ENCODE measurements at regions not wholly inside any gene's neighbourhood (a gene's known extent, or its start where the extent isn't known, plus 50 kb on each side); places are given as distances from the start of the nearest gene placed in this dataset.
A peak's percentile ranks its signal among the peaks of the same experiment; 100 is the strongest.

DNA sequence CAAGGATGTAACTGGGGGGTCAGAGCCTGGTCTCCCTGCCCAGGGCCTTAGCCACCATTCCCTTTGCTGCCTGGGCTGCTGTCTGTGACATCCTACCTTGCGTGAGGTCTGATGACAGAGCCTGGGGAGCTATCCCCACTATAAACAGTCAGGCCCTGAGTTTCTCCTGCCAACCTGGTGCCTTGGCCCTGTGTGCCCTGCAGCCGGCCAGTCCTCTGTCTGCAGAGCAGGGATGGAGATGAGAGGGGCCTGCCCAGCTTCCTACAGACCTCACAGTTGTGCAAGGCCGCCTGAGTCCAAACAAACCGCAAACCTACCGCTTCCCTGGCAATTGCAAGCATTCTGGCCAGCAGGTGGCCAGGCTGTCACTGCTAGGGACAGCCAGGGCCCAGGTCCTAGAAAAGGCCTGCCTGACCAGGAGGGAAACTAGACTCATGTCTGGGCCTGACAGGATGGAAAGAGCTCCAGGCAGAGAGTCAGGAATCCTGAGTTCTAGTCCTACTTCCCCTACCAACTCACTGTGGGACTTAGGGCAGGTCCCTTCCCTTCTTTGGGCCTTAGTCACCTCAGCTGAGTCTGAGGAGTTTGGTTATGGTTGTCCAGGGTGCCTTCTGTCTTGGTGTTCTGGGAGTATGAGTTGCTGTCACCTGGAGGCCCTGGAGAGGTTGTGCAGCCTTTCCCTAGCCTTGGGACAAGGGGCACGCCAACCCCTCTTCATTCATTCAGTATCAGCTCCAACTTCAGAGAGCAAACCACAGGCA, 86.2 kb downstream of the VEGFA start (continued):
- peak; percentile 99 for TF ChIP-seq CTCF (CRISPR knock-in tag; IDR thresholded peaks at IDR 0.05)
- TF ChIP-seq ZKSCAN5 (CRISPR knock-in tag; IDR thresholded peaks at IDR 0.05) = 0 out of 2 replicates have a peak, but pooled peaks have one; percentile 29
- TF ChIP-seq PAWR (CRISPR knock-in tag; IDR thresholded peaks at IDR 0.05; ENCODE audit: borderline replicate concordance) = no peak
- peak; percentile 64; the same call in 1 of the 2 replicates for TF ChIP-seq SMAD3 (CRISPR knock-in tag; IDR thresholded peaks at IDR 0.05)
- TF ChIP-seq BHLHE40 (IDR thresholded peaks at IDR 0.05; ENCODE audit: low read length) = peak; percentile 17; the same call in 1 of the 2 replicates
- TF ChIP-seq FOXC1 (CRISPR knock-in tag; IDR thresholded peaks at IDR 0.05; ENCODE audit: borderline replicate concordance) = peak; percentile 61; the same call in 1 of the 2 replicates
- TF ChIP-seq TFDP2 (CRISPR knock-in tag; IDR thresholded peaks at IDR 0.05) = peak; percentile 46; the same call in 1 of the 2 replicates
- TF ChIP-seq, protein P1, sequence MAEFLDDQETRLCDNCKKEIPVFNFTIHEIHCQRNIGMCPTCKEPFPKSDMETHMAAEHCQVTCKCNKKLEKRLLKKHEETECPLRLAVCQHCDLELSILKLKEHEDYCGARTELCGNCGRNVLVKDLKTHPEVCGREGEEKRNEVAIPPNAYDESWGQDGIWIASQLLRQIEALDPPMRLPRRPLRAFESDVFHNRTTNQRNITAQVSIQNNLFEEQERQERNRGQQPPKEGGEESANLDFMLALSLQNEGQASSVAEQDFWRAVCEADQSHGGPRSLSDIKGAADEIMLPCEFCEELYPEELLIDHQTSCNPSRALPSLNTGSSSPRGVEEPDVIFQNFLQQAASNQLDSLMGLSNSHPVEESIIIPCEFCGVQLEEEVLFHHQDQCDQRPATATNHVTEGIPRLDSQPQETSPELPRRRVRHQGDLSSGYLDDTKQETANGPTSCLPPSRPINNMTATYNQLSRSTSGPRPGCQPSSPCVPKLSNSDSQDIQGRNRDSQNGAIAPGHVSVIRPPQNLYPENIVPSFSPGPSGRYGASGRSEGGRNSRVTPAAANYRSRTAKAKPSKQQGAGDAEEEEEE (CRISPR knock-in tag; IDR thresholded peaks at IDR 0.05; ENCODE audit: borderline replicate concordance) = peak; percentile 74; the same call in 1 of the 2 replicates
- TF ChIP-seq ZBTB3 (CRISPR knock-in tag; IDR thresholded peaks at IDR 0.05; ENCODE audit: borderline replicate concordance, low read depth) = no peak
- TF ChIP-seq, protein P2, sequence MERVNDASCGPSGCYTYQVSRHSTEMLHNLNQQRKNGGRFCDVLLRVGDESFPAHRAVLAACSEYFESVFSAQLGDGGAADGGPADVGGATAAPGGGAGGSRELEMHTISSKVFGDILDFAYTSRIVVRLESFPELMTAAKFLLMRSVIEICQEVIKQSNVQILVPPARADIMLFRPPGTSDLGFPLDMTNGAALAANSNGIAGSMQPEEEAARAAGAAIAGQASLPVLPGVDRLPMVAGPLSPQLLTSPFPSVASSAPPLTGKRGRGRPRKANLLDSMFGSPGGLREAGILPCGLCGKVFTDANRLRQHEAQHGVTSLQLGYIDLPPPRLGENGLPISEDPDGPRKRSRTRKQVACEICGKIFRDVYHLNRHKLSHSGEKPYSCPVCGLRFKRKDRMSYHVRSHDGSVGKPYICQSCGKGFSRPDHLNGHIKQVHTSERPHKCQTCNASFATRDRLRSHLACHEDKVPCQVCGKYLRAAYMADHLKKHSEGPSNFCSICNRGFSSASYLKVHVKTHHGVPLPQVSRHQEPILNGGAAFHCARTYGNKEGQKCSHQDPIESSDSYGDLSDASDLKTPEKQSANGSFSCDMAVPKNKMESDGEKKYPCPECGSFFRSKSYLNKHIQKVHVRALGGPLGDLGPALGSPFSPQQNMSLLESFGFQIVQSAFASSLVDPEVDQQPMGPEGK (CRISPR knock-in tag; IDR thresholded peaks at IDR 0.05) = peak; percentile 81
- peak; percentile 65 for TF ChIP-seq PHF21A (CRISPR knock-in tag; IDR thresholded peaks at IDR 0.05)
- no peak for TF ChIP-seq ATF7 (IDR thresholded peaks at IDR 0.05)
- TF ChIP-seq ATF7 (CRISPR knock-in tag; IDR thresholded peaks at IDR 0.05) = peak; percentile 74; the same call in 1 of the 2 replicates
- TF ChIP-seq ZNF326 (CRISPR knock-in tag; IDR thresholded peaks at IDR 0.05; ENCODE audit: borderline replicate concordance) = no peak
- peak; percentile 52; the same call in 1 of the 2 replicates for TF ChIP-seq ZNF644 (CRISPR knock-in tag; IDR thresholded peaks at IDR 0.05; ENCODE audit: low read depth)
- peak; percentile 85; the same call in 1 of the 2 replicates for TF ChIP-seq ZNF350 (CRISPR knock-in tag; IDR thresholded peaks at IDR 0.05; ENCODE audit: borderline replicate concordance, low read depth)
- 0 out of 2 replicates have a peak, but pooled peaks have one; percentile 77 for TF ChIP-seq ZMAT3 (CRISPR knock-in tag; conservative IDR thresholded peaks at IDR 0.05)
- no peak for TF ChIP-seq SCMH1 (CRISPR knock-in tag; IDR thresholded peaks at IDR 0.05; ENCODE audit: borderline replicate concordance)
- no peak for TF ChIP-seq CBX2 (IDR thresholded peaks at IDR 0.05; ENCODE audit: low read depth, low read length)
- 0 out of 2 replicates have a peak, but pooled peaks have one; percentile 56 for TF ChIP-seq CBX2 (CRISPR knock-in tag; IDR thresholded peaks at IDR 0.05; ENCODE audit: low read depth)
- peak; percentile 69; the same call in 1 of the 2 replicates for TF ChIP-seq KDM5B (CRISPR knock-in tag; IDR thresholded peaks at IDR 0.05; ENCODE audit: borderline replicate concordance)
